ENCODE measurements at regions not wholly inside any gene's neighbourhood (a gene's known extent, or its start where the extent isn't known, plus 50 kb on each side); places are given as distances from the start of the nearest gene placed in this dataset.
A peak's percentile ranks its signal among the peaks of the same experiment; 100 is the strongest.
"Not testable (repeated sequence)": the region's sequence is repeated elsewhere in the genome, so short reads cannot be mapped to it uniquely, and the experiment has no call there.

DNA sequence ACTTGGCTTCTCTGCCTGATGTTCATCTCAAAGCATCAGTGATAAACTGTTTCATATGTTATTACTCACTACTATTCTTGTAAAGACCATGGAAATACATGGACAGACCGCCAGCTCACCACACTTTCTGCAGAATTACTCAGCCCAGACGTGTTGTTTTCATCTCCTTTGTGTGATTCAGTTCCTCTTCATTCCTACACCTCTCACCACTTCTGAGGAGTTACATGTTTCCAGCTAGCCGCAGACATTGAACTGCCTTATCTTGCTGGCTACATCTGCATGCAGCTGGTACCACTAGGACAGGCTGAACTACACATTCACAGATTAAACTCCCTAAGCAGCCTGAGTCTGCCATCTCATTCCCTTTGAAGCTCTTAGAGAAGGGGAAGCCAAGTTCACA, 443.2 kb upstream of the FGF16 start:
- no peak for DNase-seq

DNA sequence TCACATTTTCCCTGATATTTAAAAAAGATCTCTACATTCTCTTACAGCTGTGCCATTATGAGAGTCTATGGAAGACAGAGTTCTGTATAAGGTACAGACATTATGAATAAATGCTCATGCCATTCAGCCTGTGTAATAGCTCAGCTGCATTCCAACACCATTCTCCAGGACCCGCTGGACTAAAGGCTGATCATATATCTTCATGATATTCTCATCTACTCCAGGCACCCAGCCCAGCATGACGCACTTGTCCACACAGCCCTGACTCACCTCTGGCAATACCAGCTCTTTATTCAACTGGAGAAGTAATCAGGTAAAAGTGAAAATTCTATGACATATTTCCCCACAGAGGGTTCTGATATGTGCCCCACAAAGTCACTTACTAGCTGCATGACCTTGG, 437.5 kb upstream of the FGF16 start:
- no peak for DNase-seq

DNA sequence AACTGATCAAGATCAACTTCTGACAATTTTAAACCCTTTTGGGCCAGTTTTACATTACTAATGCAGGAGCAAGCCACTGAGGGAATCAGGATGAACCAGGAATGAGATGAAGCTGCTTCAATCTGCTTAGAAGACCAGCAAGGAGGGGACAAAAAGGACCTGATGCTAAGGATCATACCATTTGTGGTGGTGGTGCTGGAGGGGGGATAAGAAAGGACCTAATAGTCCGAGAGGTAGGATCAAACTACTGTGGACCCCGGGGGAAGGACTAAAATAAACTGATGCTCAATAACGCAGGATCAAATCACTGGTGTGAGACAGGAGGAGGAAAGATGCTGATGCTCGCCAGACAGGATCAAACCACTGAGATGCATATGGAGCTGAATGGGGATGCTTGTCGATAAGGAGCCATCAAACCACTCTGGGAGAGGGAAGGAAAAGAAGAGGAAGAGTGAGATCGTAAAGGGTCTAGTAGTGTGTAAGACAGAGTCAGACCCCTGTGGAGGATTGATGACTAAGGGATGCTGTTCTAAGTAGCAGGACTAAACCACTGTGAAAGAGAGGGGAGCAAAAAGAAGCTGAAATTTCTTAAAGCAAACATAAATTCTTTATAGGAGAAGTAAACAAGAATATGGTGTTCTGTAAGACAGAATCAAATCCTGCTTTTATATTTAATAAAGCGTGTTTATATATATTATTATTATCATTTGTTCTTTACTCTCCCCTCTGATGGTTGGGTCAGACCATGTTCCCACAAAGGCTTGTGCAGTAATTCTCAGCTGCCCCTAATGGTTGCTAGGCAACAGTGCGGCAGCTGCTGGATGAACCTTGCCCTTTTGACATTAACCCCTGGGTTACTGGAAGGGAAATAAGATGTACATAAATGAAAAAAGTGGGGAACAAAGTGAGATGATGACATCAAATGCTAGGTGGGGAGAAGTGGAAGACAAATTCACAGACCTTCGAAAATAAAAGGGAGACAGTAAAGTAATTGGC, 432.5 kb upstream of the FGF16 start:
- peak; percentile 66 for DNase-seq

DNA sequence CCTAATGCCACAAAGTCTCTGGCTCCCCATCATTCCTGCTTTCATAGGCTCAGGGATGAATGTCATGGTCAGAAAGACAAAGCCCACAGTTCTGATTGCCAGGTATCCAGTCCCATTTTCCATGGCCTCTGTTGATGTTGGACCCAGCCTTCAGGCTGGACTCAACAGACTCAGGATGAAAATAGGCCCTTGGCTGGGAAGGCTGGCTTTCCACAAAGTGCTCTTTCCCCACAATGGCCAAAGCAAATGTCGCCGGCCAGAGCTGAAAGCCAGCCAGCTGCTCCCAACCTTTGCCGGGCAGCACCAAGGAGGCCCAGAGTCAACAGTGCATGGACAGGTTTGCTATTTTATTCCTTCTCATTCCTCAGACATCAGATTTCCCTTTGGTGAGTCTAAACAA, 430.1 kb upstream of the FGF16 start:
- DNase-seq: no peak

DNA sequence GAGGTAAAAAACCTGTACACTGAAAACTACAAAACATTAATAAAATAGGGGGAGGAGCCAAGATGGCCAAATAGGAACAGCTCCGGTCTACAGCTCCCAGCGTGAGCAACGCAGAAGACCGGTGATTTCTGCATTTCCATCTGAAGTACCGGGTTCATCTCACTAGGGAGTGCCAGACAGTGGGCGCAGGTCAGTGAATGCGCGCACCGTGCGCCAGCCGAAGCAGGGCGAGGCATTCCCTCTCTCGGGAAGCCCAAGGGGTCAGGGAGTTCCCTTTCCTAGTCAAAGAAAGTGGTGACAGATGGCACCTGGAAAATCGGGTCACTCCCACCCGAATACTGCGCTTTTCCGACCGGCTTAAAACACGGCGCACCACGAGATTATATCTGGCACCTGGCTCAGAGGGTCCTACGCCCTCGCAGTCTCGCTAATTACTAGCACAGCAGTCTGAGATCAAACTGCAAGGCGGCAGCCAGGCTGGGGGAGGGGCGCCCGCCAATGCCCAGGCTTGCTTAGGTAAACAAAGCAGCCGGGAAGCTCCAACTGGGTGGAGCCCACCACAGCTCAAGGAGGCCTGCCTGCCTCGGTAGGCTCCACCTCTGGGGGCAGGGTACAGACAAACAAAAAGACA, 400.9 kb upstream of the FGF16 start:
- DNase-seq: peak; percentile 31

DNA sequence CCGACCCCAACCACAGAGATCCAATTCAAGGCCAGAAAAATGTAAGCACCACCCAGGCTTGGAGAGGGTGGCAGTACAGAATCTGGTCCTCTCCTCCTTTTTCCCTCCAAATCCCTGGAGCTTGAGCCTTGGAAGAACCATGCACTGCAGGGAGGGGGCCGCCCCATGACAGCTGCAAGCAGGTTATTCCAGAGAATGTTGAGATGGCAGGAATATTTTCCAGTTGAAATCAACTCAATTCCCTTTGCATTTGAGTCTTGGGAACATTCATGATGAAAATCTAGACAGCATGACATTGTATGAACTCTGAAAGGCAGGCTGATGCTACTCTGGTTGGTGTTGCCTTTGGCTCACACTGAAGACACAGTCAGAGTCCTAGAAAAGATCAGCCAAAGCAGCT, 386.6 kb upstream of the FGF16 start:
- no peak for DNase-seq

DNA sequence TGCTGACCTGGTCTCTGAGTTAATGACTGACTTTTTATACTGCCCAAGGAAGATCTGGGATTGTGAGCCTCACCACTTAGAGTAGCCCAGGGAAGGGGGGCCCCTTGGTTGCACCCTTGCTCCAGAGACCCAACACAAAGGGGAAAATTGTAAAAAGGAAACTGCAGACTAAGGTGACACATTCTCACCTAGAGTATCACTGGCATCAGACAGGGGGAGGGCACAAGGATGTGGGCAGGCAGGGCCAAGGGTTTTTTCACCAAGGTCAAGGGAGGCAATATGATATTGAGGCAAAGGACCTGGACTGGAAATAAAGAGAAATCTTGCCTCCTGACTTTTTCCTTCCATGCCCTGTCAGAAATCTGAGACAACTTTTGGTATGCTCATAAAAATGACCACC, 386.2 kb upstream of the FGF16 start:
- DNase-seq: no peak

DNA sequence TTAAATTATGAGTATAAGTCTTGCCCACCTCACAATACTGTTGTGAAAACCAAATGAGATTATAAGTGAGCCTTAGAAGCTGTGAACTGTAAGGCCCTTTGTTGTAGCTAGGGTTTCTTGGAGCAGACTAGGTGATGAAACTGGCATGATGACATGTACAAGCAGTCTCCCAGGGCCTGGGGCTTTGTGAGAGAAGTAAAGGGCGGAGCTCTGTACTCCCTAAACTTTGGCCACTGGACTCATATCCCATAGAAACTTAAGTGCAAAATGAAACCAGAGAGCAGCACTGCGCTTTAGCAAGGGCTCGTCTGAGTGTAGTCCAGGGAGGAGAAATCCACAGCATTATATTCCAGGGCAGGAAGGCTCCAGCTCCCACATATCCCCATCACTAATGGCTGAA, 385.6 kb upstream of the FGF16 start:
- DNase-seq: no peak

DNA sequence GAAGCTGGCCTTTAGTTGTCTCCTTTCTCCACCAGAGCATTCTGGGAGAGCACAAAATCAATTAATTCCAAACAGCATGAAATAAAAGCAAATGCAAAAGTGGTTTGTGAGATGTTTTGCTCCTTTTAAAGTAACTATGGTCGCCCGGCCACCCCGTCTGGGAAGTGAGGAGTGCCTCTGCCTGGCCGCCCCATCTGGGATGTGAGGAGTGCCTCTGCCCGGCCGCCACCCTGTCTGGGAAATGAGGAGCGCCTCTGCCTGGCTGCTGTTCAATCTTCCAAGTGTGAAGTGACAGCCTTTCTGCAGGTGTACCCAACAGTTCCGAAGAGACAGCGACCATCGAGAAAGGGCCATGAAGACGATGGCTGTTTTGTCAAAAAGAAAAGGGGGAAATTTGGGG, 381.3 kb upstream of the FGF16 start:
- no peak for DNase-seq

DNA sequence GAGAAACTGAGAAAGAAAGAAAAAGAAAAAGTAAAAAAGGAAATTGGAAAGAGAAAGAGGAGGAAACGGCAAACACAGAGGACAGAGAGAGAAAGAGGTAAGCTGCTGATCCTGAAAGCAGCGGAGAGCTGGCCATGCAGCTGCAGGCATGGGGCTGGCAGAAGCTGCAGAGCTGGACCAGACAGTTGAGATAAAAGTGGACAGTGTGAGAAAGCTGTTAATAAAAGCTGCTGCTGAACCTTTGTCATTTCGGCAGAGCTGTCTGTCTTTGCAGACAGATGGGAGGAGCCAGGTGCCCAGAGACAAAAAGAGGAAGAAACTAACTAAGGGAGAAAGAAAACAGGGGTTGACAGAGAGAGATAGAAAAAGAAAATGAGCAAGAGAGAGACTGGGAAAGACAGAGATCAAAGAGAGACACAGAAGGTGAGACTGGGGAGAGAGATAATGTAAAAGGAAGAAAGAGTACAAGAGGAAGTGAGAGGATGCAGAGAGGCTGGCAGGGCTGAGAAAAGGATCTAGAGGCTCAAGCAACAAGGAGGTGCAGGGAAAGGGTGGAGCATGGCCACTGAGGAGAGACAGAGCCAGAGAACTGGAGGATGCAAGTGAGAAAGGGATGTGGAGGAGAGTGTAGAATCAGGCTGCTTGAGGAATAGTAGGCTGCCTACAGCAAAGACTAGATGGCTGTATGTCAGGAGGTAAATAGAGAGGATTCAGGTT, 376.8 kb upstream of the FGF16 start:
- DNase-seq: no peak

DNA sequence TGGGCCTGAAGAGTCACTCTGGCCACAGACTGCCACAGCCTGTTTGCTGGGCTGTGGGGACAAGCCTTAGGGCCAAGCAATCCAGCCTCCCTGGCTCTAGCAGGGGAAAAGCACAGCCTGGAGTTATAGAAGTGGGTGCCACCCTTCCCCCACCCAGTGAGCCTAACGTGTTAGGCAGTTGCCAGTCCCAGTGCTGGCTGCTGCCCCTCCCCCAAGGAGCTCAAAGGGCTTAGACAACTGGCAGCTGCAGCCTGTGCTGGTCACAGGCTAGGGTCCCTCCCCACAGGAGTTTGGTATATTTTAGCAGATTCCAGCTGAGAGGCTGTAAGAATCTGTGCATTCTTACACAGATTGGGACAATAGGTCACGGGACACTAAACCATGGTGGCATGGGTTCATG, 370.3 kb upstream of the FGF16 start:
- DNase-seq: no peak

DNA sequence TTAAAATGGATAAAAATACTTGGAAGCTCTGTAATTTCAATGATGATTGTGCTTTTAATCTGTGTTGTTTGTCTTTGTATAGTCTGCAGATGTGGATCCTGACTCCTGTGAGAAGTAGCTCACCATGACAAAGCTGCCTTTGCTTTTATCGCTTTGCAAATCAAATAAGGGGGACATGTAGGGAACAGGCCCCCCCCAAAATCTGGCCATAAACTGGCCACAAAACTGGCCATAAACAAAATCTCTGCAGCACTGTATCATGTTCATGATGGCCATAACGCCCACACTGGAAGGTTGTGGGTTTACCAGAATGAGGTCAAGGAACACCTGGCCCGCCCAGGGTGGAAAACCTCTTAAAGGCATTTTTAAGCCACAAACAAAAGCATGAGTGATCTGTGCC, 366.0 kb upstream of the FGF16 start:
- not testable (repeated sequence) for DNase-seq

DNA sequence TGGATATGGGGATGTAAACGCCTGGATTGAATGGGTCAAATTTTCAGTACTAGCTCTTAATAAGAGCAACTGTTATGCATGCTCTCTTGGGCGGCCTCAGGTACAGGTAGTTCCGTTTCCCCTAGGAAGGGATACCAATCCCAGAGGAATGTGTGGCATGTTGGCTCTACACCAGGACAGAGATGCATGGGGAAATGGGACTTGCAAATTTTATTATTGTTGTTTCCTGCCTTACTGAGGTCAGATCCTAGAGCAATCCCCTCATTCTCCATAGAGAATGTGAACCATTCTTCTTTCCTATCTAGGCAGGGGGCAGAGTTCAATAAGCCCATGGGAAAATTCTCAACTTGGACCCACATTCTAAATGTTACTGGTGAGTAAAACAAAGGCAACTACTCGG, 361.8 kb upstream of the FGF16 start:
- no peak for DNase-seq

DNA sequence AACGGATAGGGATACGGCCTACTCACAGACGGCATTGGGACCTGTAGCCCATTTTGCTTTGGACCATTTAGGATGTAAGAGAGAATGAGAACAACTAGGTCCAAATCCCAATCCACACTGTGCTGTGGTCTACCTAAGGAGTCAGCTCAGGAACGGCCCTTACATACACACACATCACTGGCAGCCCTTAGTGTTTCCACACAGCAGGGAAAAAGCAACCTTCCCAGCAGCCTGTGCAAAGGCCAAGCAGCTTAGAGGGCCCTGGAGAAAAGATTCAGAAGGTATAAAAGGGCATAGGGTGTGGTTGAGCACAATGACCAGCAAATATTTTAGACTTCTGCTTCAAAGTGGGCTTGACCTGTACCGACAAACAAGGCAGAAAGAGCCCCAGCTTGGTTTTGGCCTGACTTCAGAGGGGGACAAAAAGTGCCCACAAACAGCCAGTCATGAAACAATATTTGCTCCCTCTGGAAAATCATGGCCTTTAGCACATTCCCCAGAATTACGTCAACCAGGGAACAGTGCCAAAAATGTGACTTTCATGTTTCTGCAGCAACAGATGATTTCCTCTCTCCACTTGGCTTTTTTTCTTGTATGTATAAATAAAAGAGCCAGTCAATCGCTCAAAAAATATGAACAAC, 359.5 kb upstream of the FGF16 start:
- no peak for DNase-seq

DNA sequence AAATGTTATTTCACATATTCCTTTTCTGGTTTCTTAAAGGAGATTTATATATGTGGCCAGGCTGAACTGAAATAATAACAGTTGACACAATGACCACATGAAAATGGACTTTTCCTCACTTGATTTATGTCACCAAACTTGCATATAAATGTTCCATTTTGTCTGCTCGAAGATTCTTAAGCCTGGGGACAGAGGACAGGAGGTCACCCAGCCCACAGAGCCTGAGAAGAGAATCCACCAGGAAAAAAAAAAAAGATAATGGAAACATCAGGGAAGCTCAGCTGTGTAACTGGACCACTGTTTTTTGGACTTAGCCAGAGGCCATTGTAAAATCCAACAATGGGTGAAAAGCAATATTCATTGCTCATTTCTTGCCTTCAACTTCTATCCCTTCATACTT, 359.0 kb upstream of the FGF16 start:
- DNase-seq: no peak

DNA sequence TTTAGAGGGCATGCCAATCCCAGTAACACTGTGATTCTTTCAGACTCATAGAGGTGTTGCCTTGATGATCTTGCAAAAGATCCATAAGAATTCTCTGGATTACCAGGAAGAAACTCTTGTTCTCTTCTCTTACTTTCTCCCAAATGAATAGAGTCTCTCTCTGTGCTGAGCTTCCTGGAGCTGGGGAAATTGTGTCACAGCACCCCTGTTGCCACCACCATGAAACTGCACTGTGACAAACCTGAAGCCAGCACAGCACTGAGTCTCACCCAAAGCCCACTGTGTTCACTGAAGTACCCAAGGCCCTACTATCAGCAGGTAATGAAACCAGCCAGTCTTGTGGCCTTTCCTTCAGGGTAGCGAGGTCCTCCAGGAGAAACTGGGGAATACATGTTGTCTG, 332.7 kb upstream of the FGF16 start:
- no peak for DNase-seq

DNA sequence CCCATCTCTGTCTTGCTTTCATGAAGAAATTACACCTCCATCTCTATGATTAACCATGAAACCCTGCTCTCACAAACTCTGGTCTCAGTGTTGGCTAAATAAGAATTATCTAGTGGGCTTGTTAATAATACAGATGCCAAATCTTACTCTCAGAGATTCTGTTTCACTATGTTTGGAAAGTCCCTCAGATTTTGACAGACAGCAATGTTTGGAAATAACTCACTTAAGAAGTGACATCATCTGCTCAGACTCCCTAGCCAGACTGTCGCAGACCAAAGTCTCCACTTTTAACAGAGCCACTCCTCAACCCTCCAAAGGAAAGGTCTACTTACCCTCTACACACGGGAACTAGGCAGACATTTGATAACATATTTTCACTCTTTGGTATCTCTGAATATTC, 328.5 kb upstream of the FGF16 start:
- no peak for DNase-seq

DNA sequence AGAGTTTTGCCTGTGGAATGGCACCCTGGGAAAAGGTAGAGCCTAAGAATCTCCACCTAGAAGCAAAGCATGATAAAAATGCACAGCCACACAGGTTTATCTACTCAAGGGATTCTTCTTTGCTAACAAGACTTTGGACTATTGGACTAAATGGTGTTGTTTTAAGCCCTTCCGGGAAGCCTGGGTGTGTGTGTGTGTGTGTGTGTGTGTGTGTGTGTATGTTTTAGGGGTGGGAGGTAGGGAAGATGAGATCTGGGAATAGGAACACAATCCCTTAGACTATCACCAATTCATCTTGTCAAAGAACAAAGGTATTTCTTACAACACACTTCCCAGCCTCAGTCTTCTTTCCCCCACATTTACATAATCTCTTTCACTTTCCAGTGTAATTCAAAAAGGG, 327.5 kb upstream of the FGF16 start:
- DNase-seq: no peak

DNA sequence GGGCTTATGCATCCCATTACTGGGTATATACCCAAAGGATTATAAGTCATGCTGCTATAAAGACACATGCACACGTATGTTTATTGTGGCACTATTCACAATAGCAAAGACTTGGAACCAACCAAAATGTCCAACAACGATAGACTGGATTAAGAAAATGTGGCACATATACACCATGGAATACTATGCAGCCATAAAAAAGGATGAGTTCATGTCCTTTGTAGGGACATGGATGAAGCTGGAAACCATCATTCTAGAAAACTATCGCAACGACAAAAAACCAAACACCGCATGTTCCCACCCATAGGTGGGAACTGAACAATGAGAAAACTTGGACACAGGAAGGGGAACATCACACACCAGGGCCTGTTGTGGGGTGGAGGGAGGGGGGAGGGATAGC, 323.3 kb upstream of the FGF16 start:
- not testable (repeated sequence) for DNase-seq

DNA sequence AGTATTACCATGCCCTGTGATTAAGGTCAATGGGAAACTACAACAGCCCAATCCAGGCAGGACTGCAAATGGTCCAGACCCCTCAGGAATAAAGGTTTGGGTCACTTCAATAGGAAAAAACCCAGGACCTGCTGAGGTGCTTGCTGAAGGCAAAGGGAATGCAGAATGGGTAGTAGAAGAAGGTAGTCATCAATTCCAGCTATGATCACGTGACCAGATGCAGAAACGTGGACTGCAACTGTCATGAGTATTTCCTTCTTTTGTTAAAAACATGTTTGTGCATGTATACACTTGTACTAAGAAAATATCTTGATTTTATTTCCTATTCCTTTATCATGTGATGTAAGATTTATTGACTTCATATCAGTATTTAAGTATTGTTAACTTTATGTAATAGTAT, 319.6 kb upstream of the FGF16 start:
- not testable (repeated sequence) for DNase-seq

DNA sequence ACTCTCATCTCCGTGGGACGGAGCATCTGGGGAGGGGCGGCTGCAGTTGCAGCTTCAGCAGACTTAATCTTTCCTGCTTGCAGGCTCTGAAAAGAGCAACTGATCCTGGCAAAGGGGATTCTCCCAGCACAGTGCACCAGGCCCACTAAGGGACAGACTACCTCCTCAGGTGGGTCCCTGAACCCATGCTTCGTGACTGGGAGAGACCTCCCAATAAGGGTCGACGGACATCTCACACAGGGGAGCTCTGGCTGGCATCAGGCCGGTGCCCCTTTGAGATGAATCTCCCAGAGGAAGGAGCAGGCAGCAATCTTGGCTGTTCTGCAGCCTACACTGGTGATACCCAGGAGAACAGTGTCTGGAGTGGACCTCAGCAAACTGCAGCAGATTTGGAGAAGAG, 303.3 kb upstream of the FGF16 start:
- no peak for DNase-seq

DNA sequence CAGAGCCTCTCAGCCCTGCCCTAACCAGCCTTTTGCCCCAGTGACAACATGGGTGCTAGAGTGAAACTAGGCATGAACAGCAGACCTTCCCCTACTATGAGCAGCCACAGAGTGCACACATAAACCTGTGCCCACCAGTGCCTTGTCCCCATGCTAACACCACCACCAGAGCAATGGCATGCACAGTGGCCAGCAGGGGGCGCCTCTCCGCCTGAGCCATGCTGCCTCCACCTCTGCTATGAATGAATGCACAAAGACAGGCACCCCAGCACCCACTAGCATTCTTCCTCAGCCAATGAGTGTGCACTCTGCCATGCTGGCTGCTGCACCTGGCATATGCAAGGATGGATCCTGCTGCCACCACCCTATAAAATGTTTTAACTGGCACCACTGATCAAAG, 286.9 kb upstream of the FGF16 start:
- no peak for DNase-seq

DNA sequence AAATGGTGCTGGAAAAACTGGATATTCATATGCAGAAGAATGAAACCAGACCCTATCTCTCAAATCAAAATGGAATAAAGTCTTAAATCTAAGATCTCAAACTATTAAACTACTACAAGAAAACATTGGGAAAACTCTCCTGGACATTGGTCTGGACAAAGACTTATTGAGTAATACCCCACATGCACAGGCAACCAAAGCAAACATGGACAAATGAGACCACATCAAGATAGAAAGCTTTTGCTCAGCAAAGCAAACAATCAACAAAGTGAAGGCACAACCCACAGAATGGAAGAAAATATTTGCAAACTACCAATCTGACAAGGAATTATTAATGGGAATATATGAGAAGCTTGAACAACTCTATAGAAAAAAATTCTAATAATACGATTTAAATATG, 284.4 kb upstream of the FGF16 start:
- DNase-seq: no peak

All from NCI-H2171 (cell line).